ENCODE measurements at regions not wholly inside any gene's neighbourhood (a gene's known extent, or its start where the extent isn't known, plus 50 kb on each side); places are given as distances from the start of the nearest gene placed in this dataset.

GRCh38 chr12:124242529-124243065 is 52.3 kb upstream of the RFLNA start:
- Histone ChIP-seq H3K27ac (ENCODE audit: low read length) (no peak overlapping the region), H3K4me3 (ENCODE audit: low read depth in 2 of 2, low read length in 2 of 2) (no peak overlapping the region), H3K4me1 (ENCODE audit: control insufficient read depth, insufficient read depth, low read length) (no peaks in the 10 kb centered on the region; the same call in 1 of the 2 replicates), H3K36me3 (ENCODE audit: control insufficient read depth, insufficient read depth, low read length) (no peaks in the 10 kb centered on the region), H3K9me3 (ENCODE audit: control insufficient read depth, insufficient read depth, low read depth, low read length) (no peaks in the 10 kb centered on the region), H3K27me3 (ENCODE audit: control insufficient read depth, insufficient read depth, low read length) (0 out of 2 replicates have a peak, but pooled peaks cover 7% of the 10 kb centered on the region)
- ChIA-PET CTCF (no interaction called here), POLR2A (interaction anchor here (0.6 kb wide), 1 partner anchor 214 kb away, joined by 3 read pairs; no protein-coding TSS in a partner anchor)
- TF ChIP-seq SIN3A (IDR thresholded peaks at IDR 0.05; ENCODE audit: borderline replicate concordance, insufficient read depth, low read depth, low read length): no peak
- TF ChIP-seq CTCF (IDR thresholded peaks at IDR 0.05): no peak
- TF ChIP-seq, protein P1, sequence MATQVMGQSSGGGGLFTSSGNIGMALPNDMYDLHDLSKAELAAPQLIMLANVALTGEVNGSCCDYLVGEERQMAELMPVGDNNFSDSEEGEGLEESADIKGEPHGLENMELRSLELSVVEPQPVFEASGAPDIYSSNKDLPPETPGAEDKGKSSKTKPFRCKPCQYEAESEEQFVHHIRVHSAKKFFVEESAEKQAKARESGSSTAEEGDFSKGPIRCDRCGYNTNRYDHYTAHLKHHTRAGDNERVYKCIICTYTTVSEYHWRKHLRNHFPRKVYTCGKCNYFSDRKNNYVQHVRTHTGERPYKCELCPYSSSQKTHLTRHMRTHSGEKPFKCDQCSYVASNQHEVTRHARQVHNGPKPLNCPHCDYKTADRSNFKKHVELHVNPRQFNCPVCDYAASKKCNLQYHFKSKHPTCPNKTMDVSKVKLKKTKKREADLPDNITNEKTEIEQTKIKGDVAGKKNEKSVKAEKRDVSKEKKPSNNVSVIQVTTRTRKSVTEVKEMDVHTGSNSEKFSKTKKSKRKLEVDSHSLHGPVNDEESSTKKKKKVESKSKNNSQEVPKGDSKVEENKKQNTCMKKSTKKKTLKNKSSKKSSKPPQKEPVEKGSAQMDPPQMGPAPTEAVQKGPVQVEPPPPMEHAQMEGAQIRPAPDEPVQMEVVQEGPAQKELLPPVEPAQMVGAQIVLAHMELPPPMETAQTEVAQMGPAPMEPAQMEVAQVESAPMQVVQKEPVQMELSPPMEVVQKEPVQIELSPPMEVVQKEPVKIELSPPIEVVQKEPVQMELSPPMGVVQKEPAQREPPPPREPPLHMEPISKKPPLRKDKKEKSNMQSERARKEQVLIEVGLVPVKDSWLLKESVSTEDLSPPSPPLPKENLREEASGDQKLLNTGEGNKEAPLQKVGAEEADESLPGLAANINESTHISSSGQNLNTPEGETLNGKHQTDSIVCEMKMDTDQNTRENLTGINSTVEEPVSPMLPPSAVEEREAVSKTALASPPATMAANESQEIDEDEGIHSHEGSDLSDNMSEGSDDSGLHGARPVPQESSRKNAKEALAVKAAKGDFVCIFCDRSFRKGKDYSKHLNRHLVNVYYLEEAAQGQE (IDR thresholded peaks at IDR 0.05; ENCODE audit: insufficient read depth in 1 of 2, low read depth in 2 of 2, low read length in 1 of 2): no peak
- no peak for TF ChIP-seq TCF7L2 (IDR thresholded peaks at IDR 0.05; ENCODE audit: low read depth, low read length)
- no peak for TF ChIP-seq POLR2AphosphoS5 (IDR thresholded peaks at IDR 0.05; ENCODE audit: low read depth, low read length)
- no TSS peak for BruUV-seq (replicated peaks)
- intact Hi-C loops (cut with micrococcal nuclease; ENCODE audit: unreplicated experiment) (no loop called here), in situ Hi-C loops (cut with HindIII; ENCODE audit: low pct_unique_long_range_greater_than_20kb, low sequenced_read_pairs) (no loop called here)
- ATAC-seq: no peak
- DNase-seq (ENCODE audit: low read depth, low spot score): no peak

DNA sequence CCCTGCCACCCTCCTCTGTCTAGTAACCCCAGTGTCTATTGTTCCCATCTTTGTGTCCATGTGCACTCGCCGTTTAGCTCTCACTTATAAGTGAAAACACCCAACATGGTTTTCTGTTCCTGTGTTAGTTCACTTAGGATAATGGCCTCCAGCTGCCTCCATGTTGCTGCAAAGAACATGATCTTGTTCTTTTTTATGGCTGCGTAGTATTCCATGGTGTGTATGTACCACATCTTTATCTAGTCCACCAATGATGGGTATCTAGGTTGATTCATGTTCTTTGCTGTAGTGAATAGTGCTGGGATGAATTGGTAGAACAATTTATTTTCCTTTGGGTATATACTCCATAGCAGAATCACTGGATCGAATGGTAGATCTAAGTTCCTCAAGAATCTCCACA is 51.0 kb upstream of the RFLNA start:
- no TSS peak for BruUV-seq (replicated peaks)
- ATAC-seq (no peak), DNase-seq (ENCODE audit: low read depth, low spot score) (no peak)
- Histone ChIP-seq H3K27ac (ENCODE audit: low read length) (no peak overlapping the region), H3K4me3 (ENCODE audit: low read depth in 2 of 2, low read length in 2 of 2) (no peak overlapping the region), H3K9me3 (ENCODE audit: control insufficient read depth, insufficient read depth, low read depth, low read length) (no peaks in the 10 kb centered on the region), H3K27me3 (ENCODE audit: control insufficient read depth, insufficient read depth, low read length) (0 out of 2 replicates have a peak, but pooled peaks cover 7% of the 10 kb centered on the region), H3K36me3 (ENCODE audit: control insufficient read depth, insufficient read depth, low read length) (no peaks in the 10 kb centered on the region), H3K4me1 (ENCODE audit: control insufficient read depth, insufficient read depth, low read length) (no peaks in the 10 kb centered on the region; the same call in 1 of the 2 replicates)
- ChIA-PET POLR2A (no interaction called here), CTCF (no interaction called here)
- TF ChIP-seq TCF7L2 (IDR thresholded peaks at IDR 0.05; ENCODE audit: low read depth, low read length): no peak
- TF ChIP-seq POLR2AphosphoS5 (IDR thresholded peaks at IDR 0.05; ENCODE audit: low read depth, low read length): no peak
- TF ChIP-seq, protein P1 (IDR thresholded peaks at IDR 0.05; ENCODE audit: insufficient read depth in 1 of 2, low read depth in 2 of 2, low read length in 1 of 2): no peak
- in situ Hi-C loops (cut with HindIII; ENCODE audit: low pct_unique_long_range_greater_than_20kb, low sequenced_read_pairs): no loop called here
- intact Hi-C loops (cut with micrococcal nuclease; ENCODE audit: unreplicated experiment): no loop called here

Measured in Panc1 (cell line).